CD4-positive, alpha-beta T cell treated with Interleukin-6 at 100 ng/mL for 8 hours (primary cell): ENCODE measurements at regions not wholly inside any gene's neighbourhood (a gene's known extent, or its start where the extent isn't known, plus 50 kb on each side); places are given as distances from the start of the nearest gene placed in this dataset.
"Not testable (repeated sequence)": the region's sequence is repeated elsewhere in the genome, so short reads cannot be mapped to it uniquely, and the experiment has no call there.

Experiments used
- DNase-seq: peaks from one replicate; pipeline ENCODE4 v3.0.0-alpha.2; 2020; ENCODE audit warnings: mixed read lengths, low spot score

- no peak for DNase-seq
Observed at GRCh38 chr13:53405616-53406015, 377.0 kb downstream of the OLFM4 start.

DNA sequence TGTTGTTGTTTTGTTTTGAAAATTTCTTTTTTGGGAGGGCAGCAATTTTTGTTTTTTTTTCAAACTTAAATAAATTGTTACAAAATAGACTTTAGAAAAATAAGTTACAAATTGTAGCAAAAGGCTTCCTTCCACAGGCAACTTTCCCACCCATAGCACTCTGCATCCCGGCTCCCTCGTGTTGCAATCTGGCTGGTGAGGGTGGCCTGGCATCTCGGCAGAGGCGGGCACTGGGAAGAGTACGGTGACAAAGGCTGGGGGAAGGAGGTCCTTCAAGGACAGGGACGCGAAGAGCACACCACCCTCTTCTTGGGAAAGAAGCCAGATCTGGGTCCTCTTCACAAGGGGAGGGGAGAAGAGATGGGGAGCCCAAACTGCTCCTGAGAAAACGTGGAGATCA is 379.7 kb downstream of the OLFM4 start:
- DNase-seq: no peak

DNA sequence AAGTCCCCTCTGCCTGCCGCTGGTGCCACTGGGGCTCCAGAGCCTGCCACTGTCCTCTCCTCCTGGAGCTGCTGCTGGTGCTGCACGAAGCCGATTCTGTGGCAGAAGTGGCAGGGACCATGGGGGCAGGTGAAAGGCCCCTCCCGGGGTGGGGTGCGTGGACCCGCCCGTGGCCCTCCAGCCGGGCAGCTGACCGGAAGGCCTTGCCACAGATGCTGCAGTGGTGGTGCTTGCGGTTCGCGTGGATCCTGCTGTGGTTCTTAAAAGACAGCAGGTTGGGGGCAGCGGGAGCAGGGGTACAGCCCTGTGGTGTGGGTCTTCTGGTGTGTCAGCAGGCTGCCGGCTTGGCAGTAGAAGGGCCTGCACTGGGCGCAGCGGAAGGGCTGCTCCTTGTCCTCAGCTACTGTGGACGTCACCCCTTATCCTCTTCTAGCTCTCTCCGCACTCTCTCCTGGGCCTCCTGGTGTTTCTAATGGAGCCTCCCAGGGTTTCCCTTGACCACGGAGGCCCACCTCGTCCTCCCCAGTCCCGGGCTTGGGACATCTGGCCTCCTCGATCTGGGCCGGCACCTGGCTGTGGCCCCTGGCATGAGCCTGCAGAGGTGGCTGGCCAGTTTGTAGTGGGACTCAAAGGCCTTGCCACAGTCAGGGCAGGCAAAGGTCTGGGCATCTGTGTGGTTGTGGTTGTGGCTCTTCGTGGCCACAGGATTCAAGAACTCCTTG is 380.4 kb downstream of the OLFM4 start:
- DNase-seq: no peak

GRCh38 chr13:53411463-53411862 is 382.9 kb downstream of the OLFM4 start:
- no peak for DNase-seq

DNA sequence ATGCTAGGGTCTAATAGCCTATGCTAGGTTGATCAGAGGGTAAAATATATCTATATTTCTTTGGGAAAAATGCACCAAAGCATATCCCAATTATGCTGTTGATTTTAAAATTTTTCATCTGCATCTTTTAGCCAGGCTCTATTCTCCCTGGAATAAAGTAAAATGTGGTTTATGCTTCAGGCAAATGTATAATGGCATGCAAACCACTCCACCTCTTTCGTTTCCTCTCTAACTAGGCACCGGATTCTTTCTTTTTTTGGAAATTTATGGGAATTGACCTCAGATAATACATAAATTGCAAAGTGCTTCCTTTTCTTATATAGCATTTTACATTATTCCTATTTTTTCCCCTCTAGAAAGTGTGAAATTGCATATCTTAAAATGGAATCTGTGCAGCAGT is 386.5 kb downstream of the OLFM4 start:
- DNase-seq: no peak

- no peak for DNase-seq
Observed at GRCh38 chr13:53417601-53418000, 389.0 kb downstream of the OLFM4 start.

DNA sequence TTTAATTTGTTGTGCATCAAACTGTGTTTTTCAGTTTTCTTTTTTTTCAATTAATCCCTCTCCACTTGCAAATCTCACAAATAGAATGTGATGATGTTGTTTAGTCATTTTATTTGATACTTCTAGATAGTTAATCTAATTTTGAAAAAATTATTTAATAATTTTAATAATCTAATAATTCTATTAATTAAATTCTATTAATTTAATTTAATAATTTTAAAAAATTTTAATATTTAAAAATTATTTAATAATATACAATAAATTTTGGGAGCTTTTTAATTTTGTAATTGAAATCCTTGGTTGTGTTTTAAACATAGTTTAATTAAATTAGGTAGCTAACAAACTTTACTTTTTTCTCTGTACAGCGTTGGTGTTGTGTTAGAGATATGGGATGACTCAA is 393.8 kb downstream of the OLFM4 start:
- DNase-seq: no peak

GRCh38 chr13:53436396-53436795 is 407.8 kb downstream of the OLFM4 start:
- DNase-seq: no peak

DNA sequence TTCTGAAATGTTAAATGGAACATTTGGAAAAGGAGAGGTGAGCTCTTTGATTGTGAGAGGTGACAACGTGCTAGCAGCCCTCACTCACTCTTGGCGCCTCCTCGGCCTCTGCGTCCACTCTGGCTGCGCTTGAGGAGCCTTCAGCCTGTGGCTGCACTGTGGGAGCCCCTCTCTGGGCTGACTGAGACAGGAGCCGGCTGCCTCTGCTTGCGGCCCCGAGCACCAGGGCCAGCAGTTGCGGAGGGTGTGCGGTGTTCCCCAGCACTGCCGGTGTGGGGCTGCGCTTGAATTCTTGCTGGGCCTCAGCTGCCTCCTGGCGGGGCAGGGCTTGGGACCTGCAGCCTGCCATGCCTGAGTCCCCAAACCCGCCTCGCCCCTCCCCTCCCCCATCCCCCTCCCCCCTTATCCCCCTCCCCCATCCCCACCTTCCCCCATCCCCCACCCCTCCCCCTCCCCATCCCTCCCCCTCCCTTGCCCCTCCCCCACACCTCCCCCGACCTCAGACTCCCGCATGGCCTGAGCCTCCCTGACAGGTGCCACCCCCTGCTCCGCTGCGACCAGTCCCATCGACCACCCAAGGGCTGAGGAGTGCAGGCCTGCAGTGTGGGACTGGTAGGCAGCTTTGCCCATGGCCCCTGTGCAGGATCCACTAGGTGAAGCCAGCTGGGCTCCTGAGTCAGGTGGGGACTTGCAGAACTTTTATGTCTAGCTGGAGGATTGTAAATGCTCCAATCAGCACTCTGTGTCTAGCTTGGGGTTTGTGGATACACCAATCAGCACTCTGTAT is 411.0 kb downstream of the OLFM4 start:
- DNase-seq: no peak

GRCh38 chr13:53442979-53443378 is 414.4 kb downstream of the OLFM4 start:
- no peak for DNase-seq

GRCh38 chr13:53445686-53446085 is 417.1 kb downstream of the OLFM4 start:
- no peak for DNase-seq

DNA sequence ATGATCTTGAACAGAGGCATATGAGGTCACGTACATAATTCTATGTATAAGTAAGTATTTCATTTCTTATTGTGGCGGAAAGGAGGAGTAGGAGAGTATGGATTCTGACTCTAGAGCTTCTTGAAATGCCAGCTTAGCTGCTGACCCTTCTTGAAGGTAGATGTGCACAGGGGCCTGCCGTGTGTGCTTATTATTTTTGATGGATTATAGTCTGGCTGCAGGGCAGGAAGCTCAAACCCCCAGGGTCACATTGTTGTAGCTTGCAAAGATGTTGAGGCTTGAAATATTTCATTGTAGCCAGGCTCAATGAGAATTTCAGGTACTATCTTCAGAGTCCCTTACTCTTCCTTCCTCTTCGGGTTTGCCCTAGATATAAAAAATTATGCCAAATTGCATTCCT is 418.8 kb downstream of the OLFM4 start:
- DNase-seq: no peak

- DNase-seq: no peak
Observed at GRCh38 chr13:53447863-53448262, 419.2 kb downstream of the OLFM4 start.

GRCh38 chr13:53452263-53452808 is 423.7 kb downstream of the OLFM4 start:
- not testable (repeated sequence) for DNase-seq

DNA sequence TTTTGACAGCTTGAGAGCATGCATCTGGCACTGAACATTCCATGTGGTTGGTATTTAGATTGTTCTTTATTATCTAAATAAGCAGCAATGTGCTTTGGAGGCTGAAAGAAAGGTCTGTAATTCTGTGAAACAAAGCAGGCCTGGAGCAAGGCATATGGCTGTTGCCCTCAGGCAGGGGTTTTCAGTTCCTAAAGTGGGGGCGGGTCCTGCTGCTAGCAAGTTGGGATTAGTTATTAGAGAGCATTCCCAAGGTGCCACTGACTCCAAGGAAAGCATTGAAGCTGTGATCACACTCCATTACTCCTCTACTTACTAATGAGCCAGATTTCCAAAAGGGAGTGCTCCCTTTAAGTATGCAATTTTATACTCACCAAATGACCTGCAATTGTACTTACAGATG is 432.2 kb downstream of the OLFM4 start:
- DNase-seq: no peak

DNA sequence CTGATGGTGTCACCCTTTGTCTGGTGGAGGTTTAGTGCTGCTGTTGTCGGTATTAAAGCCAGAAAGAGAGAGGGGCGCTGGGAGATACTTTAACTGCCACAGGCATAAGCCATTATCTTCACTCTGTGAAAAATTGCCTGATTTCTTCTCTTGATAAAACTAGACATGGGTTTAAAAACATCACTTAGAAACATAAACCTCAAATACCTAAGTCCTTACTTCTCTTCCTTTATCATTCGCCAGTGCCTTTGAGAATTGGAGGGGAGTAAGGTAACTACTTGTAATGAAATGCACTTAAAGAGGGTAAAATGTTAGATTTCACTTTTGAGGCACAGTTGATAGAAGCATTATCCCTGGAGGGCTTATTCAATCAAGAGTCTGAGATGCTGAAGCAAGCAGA is 434.5 kb downstream of the OLFM4 start:
- no peak for DNase-seq

DNA sequence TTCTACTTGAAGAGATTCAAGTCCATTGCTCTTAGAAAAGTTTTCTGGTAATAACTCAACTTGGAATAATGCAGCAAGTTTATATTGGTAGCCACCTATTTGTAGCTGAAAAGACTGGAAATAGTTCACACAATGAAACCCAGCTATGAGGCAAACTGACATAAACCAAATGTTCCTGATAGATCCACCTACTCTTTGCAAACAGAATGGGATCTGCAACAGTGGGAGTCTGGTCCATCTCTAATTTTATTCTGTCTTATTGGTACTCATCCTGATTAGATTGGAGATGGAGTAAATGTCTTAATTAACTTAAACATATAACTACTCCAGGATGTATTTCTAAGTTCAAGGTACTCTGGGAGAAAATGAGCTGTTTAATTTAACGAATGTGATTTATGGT is 438.0 kb downstream of the OLFM4 start:
- DNase-seq: no peak

GRCh38 chr13:53473397-53473796 is 444.8 kb downstream of the OLFM4 start:
- no peak for DNase-seq

DNA sequence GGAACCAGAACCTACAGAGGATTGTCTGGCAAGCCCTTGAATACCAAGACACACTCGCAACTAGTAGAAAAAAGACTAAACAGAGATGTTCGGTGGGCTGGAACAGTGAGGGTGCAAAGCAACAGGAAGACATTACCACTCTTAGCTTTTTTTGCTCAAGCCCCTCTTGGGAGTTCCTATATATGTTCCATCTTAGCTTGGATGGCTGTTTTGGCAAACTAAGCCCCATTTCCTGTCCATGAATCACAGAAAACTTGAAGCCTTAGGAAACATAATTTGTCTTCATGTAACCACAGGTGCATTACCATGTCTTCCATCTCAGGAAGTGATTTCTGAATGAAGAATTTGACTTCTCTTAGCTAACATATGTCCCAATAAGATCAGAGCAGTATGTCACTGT is 446.3 kb downstream of the OLFM4 start:
- DNase-seq: no peak

GRCh38 chr13:53490752-53491151 is 462.1 kb downstream of the OLFM4 start:
- DNase-seq: no peak

GRCh38 chr13:53494406-53494805 is 465.8 kb downstream of the OLFM4 start:
- no peak for DNase-seq

DNA sequence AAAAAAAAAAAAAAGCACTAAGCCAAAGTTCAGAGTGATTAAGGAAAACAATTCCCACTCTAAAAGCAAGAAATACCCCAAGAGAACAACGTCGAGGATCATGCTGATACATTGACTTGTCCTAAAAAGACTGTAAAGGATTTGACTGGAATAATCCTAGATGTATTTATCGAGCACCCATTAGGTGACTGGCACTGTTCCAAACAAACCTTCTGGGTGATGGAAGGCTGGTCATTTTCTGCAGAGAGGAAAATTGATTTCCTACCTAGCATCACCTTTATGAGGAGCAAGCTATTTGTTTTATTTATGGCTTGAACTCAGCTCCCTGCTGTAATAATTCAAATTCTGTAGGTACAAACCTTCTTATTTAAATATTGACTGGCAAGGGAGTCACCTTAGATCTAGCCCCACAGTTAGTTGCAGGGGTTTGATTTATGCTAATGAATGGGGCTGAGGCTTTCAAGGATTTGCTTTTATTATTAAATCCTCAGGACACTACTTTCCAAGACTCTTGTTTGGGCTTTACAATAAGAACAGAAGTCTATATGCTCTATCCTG is 471.0 kb downstream of the OLFM4 start:
- DNase-seq: no peak

DNA sequence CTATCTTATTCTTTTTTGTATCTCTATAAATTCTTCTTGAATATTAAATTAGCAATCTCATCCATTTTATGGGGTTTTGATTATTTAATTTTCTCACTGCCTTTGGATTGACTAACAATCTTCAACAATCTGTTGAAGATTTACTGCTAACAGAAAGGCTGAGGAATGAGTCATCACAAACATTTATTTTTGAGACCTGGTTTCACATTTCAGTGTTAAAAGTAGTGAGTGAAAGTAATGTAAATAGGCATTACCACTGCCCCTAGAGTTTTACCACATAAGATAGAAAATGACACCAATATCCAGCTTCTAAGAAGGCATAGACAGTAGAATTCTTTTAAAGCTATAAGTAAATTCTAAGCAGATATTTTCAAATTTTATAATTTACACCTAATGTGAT is 472.8 kb downstream of the OLFM4 start:
- DNase-seq: no peak
